ENCODE measurements at regions not wholly inside any gene's neighbourhood (a gene's known extent, or its start where the extent isn't known, plus 50 kb on each side); places are given as distances from the start of the nearest gene placed in this dataset.

DNA sequence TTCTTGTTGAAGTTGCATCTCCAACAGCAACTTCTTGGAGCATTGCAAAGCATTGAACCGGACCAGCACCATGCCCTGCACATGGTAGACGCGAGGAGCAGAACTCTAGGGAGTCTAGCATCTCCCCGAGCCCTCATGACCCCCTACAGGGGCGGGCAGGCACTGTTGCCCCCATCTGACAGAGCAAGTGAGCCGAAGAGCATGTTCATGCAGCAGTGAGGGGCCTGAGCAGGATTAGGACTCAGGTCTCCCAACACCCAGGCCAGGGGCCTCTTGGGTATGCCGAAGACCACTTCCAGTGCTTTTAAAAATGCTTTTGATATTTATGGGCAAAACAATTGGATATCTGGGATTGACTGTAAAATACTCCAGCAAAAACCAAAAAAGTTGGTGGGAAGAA, 163.3 kb downstream of the TFCP2L1 start:
- DNase-seq: no peak

DNA sequence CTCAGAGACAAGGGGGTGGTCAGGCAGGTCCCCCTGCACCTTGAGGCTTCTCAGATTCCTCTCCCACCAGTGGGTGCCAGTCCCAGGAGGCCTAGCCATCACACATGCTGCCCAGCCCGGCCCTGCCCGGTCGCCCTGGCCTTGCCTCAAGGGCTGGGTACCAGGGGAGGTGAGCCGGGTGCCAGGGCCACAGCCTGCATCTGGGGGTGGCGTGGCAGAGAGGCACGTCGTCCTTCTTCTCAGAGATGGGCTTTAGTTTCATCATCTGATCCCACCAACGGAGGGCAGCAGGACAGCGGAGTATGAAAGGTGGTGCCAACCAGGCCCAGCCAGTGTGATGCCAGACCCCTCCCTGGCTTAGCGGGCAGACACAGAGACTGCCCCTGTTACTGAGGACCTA, 161.7 kb downstream of the TFCP2L1 start:
- DNase-seq: no peak

DNA sequence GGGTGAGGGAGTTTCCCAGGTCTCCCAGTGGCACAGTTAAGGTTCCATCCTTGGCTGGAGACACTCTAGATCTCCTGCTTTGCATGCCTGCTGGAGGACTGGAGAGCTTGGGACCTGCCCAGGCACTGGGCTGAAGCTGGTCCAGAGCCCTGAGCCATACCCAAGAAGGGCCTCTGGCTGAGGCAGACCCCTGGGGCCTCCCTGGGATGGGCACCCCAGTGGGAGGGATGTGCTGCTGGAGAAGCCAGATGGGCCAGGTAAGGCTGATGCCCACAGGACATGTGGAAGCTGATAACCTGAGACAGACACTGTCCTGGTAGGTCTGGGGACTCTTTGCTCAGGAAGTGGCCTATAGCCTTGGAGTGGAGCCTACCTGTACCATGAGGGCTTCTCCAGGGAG, 160.7 kb downstream of the TFCP2L1 start:
- no peak for DNase-seq

DNA sequence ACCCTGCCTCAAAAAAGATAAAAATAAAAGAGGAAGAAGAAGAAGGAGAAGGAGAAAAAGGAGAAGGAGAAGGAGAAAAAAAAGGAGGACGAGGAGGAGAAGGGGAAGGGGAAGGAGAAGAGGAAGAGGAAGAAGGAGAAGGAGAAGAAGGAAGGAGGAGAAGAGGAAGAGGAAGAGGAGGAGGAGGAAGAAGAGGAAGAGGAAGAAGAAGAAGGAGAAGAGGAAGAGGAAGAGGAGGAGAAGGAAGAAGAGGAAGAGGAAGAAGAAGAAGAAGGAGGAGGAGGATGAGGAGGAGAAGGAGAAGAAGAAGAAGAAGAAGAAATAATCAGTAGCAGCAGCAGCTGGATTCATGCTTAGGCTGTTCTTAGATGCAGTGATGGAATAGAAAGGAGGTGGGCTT, 159.7 kb downstream of the TFCP2L1 start:
- DNase-seq: no peak

DNA sequence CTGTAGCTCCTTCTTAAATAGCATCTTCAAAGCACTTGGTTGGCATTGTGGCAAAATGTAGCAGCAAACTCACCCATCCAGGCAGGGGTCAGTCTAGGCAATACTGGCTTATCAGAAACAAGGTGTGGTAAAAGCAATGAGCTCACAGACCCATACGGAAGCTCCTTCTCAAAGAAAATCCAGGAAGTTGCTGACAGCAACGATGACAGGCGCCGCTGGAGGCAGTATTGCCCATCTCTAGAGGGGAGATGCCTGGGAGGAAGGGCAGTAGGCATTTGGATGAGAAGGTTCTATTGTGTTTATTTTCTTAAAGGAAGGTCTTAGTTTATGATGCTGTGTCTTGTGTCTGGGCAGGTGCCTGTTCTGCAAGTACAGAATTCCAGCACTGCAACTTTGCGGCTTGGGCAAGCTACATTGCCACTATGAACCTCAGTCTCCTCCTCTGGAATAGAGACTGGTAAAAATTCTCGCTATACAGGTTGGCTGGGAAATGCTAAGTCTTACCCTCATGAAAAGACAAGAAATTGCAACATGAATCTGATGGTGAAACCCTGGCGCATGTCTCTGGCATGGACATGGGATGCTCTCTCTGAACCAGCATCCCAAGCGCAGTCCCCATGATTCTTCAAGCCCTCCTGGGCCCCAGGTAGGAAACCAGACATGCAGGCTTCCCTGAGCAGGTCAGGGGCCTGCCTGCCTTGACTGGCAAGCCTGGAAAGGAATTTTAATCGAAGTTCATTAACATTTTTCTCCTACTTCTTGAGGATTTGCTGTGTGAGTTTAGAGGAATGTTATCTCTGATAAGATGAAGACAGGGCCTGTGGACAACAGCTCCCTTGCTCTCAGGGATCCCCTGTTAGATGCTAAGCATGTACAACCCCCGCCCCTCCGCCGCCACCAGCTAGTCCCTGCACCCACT, 156.0 kb downstream of the TFCP2L1 start:
- peak in 1 of 2 experiments; percentile 7 for DNase-seq

DNA sequence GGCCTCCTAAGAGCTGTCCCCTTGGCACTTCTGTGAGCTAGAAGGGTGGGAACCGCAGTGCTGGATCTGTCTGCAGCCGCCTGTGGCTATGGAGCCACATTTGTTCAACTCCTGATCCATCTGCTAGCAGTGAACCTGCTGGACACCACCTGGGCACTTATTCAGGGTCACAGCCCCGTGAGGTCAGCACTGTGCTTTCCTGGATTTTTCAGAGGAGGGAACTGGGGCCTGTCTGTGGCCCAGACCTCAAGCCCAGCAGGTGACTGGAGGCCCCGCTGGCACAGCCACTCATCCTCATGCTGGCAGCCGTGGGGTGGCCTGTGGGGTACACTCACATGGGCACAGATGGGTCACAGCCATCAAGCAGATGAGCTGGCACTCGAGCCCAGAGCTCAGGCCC, 155.3 kb downstream of the TFCP2L1 start:
- peak; percentile 36 to 77 for DNase-seq

DNA sequence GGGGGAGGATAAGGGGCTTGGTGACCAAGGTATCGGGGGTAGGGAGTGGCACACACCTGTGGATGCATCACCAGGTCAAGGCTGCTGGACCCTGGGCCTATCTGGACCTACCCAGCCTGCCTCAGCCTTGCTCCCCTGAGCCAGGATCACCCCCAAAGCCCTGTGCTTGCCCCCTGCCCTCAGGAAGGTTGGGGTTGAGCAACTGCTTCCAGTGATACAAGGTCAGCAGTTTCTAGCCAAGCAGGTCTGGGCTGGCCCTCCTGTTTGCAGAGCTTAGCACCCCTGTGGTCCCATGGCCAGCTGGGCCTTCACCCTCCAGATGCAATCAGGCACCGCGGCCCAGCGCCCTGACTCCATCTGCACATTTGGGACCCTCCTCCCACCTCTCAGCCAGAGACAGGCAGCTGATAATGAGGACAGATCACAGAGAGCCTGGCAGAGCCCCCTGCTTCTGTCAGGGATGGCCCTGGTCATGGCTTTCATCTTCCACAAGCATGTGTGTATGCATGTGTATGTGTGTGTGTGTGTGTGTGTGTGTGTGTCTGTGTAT, 154.6 kb downstream of the TFCP2L1 start:
- DNase-seq: peak; percentile 25 to 68

DNA sequence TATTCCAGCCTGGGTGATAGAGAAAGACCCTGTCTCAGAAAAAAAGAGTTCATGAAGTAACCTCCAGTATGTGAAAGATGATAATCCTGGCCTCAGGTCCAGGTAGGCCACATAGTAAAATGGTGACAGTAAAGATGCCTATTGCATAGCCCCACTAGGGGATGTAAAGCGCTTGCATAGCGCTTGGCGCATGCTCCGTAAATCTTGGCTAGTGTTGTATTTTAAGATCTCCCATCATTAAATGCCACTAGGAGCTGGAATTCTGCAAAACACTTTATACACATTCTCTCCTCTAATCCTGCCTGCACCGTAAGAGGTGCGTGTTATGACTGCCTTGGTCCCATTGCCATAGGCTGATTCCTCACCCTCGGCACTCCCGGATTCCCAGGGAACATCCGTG, 153.6 kb downstream of the TFCP2L1 start:
- no peak for DNase-seq

DNA sequence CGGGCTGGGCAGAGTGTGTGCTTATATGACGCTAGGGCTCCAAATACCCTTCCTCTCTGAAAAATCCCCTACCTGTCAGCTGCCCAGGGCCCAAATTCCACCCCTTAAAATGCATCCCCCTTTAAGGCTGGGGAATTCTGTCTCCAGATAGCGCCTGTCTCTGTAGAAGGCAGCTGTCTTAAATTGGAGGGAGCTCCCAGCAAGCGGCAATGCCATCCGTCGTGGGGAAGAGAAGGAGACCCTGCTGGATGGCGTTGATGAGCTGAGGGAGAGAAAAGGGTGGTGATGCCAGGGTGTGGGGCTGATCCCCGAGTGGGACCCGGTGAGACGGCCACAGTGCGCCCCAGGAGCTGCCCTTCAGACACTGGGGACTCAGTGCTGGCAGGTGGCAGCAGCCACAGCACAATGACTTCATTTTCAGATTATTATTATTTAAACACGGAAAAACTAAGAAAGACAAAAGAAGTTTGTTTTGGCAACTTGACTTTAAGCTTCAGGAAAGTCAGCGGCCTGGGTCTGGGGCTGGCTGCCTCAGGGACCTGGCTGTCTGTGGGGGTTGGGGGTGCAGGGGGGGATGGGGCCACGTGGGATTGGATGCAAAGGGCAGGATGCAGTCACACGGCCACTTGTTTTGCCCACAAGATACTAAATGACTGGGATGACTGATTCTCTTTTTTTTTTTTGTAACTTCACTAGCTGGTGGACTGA, 152.8 kb downstream of the TFCP2L1 start:
- DNase-seq: no peak

DNA sequence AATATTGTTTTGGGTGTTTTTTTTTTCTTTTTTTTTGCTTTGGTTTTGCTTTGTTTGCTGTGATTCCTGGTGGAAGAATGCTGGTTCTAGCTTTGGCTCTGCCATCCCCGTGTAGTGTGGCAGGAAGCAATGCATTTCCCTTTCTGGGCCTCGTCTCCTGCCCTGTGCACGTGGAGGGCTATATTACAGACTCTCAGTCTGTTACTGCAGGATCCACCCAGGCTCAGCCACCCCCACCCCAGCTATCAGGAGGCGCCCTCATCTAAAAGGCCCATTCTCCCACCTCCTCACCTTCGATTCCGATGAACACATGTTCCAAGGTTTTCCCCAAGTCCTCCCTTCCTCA, 152.3 kb downstream of the TFCP2L1 start:
- no peak for DNase-seq

DNA sequence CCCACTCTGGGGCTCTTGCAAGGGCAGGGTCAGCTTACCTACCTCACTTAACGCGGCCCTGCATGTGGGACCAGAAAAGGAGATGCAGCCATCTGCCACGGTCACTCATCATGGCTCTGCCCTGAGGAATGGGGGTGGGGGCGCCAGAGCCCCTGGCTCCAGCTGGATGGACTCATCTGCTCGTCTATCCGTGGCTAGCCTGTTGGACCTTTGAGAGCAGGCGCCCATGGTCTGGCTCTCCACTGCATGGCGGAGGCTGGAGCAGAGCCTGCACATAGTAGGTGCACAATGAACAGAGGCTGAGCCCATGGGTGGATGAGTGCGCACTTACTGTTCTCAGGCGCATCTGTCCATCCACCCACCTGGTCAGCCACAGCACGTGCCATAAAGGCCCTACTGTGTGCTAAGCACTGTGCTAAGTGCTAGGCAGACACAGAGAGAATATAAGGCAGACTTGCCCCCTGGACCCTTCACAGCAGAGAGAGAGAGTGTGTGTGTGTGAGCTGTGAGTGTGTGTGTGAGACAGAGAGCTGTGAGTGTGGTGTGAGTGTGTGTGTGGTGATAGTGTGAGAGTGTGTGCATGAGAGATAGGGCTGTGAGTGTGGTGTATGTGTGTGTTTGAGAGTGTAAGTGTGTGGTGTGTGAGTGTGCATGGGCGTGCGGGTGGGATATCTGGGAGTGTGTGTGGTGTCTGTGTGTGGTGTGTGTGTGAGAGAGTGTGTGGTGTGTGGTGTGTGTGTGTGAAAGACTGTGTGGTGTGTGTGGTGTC, 151.3 kb downstream of the TFCP2L1 start:
- peak; percentile 31 to 69 for DNase-seq

DNA sequence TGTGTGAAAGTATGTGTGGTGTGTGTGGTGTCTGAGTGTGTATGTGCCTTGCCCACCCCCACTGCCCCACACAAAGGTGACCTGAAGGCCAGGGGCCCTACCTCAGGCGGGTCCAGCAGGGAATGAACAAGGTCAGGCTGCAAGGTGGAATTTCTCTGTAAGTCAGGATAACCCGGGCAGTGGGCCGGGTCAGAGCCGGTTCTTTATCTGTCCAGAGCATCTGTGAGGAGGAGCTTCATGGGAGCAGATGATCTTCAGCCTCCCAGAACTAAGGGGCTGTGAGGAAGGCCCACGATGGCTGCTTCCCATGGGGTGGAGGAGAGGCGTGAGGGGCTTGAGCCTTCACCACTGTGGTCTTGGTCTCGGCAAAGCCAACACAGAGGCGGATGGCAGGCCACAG, 150.3 kb downstream of the TFCP2L1 start:
- no peak for DNase-seq

DNA sequence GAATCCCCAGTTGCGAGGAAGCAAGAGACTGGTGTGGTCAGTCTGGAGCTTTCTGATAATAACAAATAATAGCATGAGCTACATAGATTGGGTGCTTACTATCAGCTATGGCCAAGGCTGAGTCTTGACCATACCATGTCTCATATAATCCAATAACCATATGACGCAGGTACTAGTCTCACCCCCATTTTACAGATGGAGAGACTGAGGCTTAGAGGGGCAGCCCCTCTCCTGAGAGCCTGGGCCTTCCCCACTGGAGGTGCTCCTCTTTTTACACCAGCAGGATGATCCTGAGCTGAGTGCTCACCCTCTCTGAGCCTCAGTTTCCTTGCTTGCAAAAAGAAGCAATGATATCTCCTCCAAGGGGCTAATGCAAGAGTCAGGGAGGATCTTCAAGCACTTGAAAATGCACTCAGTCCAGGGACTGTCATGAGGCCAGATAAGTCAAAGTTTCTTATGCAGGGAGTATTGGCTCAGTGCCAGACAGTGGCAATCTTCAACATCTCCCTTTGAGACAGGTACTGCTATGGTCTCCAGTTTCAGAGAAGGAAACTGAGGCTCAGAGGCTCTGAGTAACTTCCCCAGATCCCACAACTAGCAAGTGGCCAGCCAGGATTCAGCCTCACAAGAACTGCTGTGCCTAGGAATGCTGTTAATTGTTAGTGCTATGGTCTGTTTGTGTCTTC, 149.7 kb downstream of the TFCP2L1 start:
- no peak for DNase-seq

DNA sequence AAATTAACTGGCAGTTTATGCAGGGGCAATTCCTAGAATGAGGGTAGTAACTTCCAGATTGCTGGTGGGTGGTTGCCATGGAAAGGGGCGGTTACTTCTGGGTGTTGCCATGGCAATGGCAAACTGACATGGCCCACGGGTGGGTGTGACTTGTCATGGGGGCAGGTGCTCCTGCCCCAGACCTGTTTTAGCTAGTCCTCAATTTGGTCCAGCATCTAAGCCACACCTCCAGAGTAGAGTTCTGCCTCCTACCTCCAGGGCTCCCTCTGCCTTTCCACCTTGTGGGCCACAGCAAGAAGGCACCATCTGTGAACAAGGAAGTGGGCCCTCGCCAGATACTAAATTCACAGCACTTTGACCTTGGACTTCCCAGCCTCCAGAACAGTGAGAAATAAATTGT, 148.7 kb downstream of the TFCP2L1 start:
- no peak for DNase-seq

DNA sequence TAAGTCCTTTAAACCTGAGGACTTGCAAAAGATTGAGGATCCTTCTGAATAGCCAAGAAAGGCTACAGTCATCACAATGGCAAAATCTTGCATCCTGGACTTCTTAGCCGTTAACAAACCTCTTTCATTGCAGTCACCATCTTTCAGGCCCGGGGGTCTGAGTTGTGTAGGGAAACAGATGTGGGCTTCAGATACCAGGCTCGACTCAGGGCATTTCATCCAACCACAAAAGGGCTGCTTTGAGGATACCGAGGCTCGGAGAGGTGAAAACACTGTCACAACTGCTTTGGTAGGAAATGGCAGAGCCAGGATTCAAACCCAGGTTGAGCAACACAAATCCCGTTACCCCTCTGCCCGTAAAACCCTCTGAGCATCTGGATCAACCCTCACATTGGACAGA, 147.4 kb downstream of the TFCP2L1 start:
- no peak for DNase-seq

DNA sequence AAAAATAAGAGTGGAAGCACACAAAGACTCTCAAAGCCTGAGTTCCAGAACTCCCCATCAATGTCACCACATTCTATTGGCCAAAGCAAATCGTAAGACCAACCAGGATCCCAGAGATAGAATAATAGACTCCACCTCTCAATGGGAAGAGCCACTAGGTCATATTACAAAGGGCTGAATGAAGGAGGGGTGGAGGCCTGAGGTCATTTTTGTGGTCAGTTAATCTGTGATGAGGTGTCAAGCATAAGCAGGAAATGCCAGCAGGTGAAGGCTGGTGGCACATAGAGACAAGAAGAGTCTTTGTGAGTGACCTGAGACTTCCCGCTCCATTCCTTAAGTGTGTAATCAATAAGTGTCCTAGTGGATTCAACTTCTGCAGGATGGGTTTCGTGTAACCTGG, 144.3 kb downstream of the TFCP2L1 start:
- DNase-seq: no peak

DNA sequence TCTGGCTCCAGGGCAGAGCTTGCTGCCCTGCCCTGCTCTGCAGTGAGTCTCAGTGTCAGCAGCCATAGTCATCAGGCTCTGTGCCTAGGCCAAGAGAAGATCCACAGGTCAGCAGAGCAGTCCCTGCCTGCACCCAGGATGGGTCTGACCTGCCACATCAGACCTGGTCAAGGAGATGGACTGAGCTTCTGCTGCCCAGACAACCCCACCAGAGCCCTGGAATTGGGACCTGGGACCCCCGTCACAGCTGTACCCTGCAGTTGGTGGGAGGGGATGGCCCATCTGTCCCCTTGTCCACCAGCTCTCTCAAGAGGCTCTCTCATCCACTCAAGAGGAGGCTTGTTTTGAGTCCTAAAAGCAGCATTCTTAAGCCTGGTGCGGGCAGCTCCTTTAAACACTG, 142.6 kb downstream of the TFCP2L1 start:
- peak; percentile 79 to 92 for DNase-seq

DNA sequence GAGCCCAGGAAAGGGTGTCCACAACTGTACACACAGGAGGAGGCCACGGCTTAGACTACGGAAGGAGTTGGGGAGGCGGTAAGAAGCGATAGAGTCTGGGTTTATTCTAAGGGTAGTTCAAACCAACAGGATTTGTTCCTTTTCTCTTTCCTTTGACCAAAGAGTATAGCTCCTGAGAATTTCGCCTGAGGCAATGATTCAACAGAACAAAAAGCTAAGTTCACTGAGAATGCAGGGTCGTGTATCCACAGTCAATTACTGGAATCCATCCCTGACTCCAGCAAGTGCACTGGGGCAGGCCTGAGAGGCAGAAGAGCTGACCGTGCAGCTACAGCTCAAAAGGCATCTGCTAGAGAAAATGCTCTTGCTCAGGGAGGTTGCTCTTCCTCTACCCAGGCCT, 140.9 kb downstream of the TFCP2L1 start:
- no peak for DNase-seq

DNA sequence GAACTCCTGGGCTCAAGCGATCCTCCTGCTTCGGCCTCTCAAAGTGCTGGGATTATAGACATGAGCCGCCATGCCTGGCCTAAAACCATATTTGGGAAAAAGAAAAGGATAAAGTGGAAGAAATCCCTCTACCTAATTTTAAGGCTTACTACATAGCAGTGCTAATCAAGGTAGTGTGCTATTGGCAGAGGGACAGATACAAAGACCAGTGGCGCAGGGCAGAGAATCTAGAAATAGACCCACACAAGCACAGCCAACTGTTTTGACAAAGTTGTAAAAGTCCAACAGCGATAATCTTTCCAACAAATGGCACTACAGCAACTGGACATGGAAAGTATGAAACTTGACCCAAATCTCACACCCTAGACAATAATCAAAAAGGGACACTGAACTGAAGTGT, 138.4 kb downstream of the TFCP2L1 start:
- DNase-seq: no peak

DNA sequence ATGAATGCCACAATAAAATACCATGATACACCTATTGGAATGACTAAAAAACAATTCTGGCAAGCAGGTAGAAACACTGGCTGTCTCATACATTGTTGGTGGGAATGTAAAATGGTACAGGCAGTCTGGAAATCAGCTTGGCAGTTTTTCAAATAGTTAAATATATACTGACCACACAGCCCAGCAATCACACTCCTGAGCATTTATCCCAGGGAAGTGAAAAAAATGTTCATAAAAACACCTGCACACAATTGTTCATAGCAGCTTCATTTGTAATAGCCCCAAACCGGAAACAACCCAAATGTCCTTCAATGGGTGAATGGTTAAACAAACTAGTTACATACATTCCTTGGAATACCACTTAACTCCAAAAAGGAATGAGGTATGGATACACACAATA, 137.2 kb downstream of the TFCP2L1 start:
- no peak for DNase-seq

DNA sequence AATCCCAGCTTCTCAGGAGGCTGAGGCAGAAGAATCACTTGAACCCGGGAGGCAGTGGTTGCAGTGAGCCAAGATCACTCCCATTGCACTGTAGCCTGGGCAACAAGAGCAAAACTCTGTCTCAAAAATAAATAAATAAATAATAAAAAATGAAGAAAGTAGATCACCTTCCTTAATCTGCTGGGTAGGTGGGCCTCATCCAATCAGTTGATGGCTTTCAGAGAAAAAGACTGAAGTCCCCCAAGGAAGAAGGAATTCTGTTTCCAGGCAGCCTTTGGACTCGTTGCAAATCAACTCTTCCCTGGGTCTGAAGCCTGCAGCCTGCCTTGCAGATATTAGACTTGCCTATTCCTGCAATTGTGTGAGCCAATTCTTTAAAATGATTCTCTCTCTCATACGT, 136.5 kb downstream of the TFCP2L1 start:
- no peak for DNase-seq

DNA sequence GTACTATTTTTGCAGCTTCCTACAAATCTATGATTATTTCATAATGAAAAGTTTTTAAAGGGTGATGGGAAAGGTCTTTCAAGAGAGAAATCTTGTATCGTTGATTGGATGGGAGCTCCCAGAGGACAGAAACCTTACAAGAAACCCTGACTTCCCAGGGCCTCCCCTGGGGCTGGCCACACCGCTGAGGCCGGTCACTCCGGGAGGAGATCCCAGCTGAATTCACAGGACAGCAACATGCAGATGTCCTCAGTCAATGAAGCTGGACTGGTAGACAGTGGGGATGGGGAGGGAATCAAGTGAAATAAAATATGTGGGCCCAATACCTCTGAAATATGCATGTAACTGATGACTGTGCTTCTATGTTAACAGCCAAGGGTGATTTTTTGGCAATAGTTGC, 135.6 kb downstream of the TFCP2L1 start:
- DNase-seq: no peak

DNA sequence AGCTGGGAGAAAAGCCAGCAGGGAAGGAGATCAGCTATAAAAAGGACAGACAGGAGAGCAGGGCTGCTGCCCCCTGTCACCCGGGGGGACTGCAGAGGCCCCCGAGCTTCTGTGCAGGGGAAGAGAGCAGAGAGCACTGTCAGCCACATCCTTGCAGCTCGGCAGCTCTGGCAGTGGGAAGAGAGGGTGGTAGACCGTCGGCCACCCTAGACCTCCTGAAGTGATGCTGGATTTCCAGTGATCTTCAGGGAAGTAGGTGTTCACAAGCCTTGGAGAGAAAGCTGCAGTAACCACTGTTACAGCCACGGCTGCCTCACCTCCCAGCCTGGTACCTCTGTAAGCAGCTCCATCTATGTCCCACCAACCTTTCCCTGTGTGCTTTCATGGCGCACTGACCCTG, 134.9 kb downstream of the TFCP2L1 start:
- DNase-seq: no peak

All from NCI-H524 (cell line).